ENCODE measurements at regions not wholly inside any gene's neighbourhood (a gene's known extent, or its start where the extent isn't known, plus 50 kb on each side); places are given as distances from the start of the nearest gene placed in this dataset.

GRCh38 chr2:155722290-155722689 is 610.2 kb downstream of the NR4A2 start:
- TF ChIP-seq PBX2 (CRISPR knock-in tag; IDR thresholded peaks at IDR 0.05; ENCODE audit: low read depth) (no peak), PBX2 (tag; conservative IDR thresholded peaks at IDR 0.05; ENCODE audit: low read depth) (no peak), ZNF311 (CRISPR knock-in tag; IDR thresholded peaks at IDR 0.05) (no peak), ARNT (IDR thresholded peaks at IDR 0.05) (no peak), CTCF (IDR thresholded peaks at IDR 0.05 in 2 of 3, conservative IDR thresholded peaks at IDR 0.05 in 1 of 3; ENCODE audit: insufficient read depth in 2 of 3, low read depth in 1 of 3, low read length in 3 of 3) (no peak), TAF1 (IDR thresholded peaks at IDR 0.05; ENCODE audit: control insufficient read depth, extremely low read depth, insufficient read depth, low read length, severe bottlenecking) (no peak), GTF3C2 (IDR thresholded peaks at IDR 0.05; ENCODE audit: borderline replicate concordance, extremely low read depth, insufficient read length) (no peak), NCOA2 (IDR thresholded peaks at IDR 0.05; ENCODE audit: partially characterized antibody in 2 of 2) (no peak), CREB3 (tag; conservative IDR thresholded peaks at IDR 0.05; ENCODE audit: low read depth) (no peak), KAT8 (IDR thresholded peaks at IDR 0.05; ENCODE audit: low read depth) (no peak), ZC3H8 (IDR thresholded peaks at IDR 0.05) (no peak)

Data from K562 (cell line).